Esophagus squamous epithelium (tissue), 4 donors: ENCODE measurements at regions not wholly inside any gene's neighbourhood (a gene's known extent, or its start where the extent isn't known, plus 50 kb on each side); places are given as distances from the start of the nearest gene placed in this dataset.

Experiments used
- CTCF ChIP-seq, 6 experiments: fragments of 450-650 bp in 4 of 6; fragments of 200-600 bp in 2 of 6; sonication (generic) in 2 of 6; IDR thresholded peaks; one replicate each; pipeline ENCODE4 v1.5.1; 2016 to 2019; ENCODE audit warnings: antibody characterized with exemption in 6 of 6, mild to moderate bottlenecking in 4 of 6, moderate library complexity in 4 of 6
- POLR2A ChIP-seq, 4 donors: fragments of 450-650 bp; IDR thresholded peaks; one replicate each; pipeline ENCODE4 v1.6.1; 2017; ENCODE audit warnings: antibody characterized with exemption in 4 of 4, mild to moderate bottlenecking in 4 of 4, moderate library complexity in 3 of 4

- TF ChIP-seq CTCF (IDR thresholded peaks at IDR 0.05) (no peak), POLR2A (IDR thresholded peaks at IDR 0.05) (no peak)
Observed at GRCh38 chr19:28351761-28352160, 861.2 kb downstream of the UQCRFS1 start.
